ENCODE measurements at regions not wholly inside any gene's neighbourhood (a gene's known extent, or its start where the extent isn't known, plus 50 kb on each side); places are given as distances from the start of the nearest gene placed in this dataset.
A peak's percentile ranks its signal among the peaks of the same experiment; 100 is the strongest.

- H3K27ac ChIP-seq: no peak overlapping the region
- no peak for TF ChIP-seq CTCF (conservative IDR thresholded peaks at IDR 0.05)
These were observed 136.4 kb downstream of the PHLDA1 start for GRCh38 chr12:75894965-75895754.

- no peak for TF ChIP-seq CTCF (conservative IDR thresholded peaks at IDR 0.05)
- no peak overlapping the region for H3K27ac ChIP-seq
These were observed 137.8 kb downstream of the PHLDA1 start for GRCh38 chr12:75893765-75894164.

- H3K27ac ChIP-seq: no peak overlapping the region
- no peak for TF ChIP-seq CTCF (conservative IDR thresholded peaks at IDR 0.05)
These were observed 138.7 kb downstream of the PHLDA1 start for GRCh38 chr12:75892731-75893408.

- peak overlapping the region; percentile 14; the same call in 1 of the 2 replicates for H3K27ac ChIP-seq
- no peak for TF ChIP-seq CTCF (conservative IDR thresholded peaks at IDR 0.05)
These were observed 140.5 kb downstream of the PHLDA1 start for GRCh38 chr12:75891072-75891471.

GRCh38 chr12:75890660-75891059 is 140.9 kb downstream of the PHLDA1 start:
- H3K27ac ChIP-seq: no peak overlapping the region
- no peak for TF ChIP-seq CTCF (conservative IDR thresholded peaks at IDR 0.05)

GRCh38 chr12:75890141-75890540 is 141.4 kb downstream of the PHLDA1 start:
- no peak for TF ChIP-seq CTCF (conservative IDR thresholded peaks at IDR 0.05)
- H3K27ac ChIP-seq: no peak overlapping the region

- peak overlapping the region; percentile 46; the same call in 1 of the 2 replicates for H3K27ac ChIP-seq
- TF ChIP-seq CTCF (conservative IDR thresholded peaks at IDR 0.05): no peak
These were observed 142.5 kb downstream of the PHLDA1 start for GRCh38 chr12:75888874-75889613.
